Activated T-cell treated with anti-CD3 and anti-CD28 coated beads, Interleukin-2, amount 50 U/mL, for 4 hours (primary cell): ENCODE measurements at regions not wholly inside any gene's neighbourhood (a gene's known extent, or its start where the extent isn't known, plus 50 kb on each side); places are given as distances from the start of the nearest gene placed in this dataset.
"Not testable (repeated sequence)": the region's sequence is repeated elsewhere in the genome, so short reads cannot be mapped to it uniquely, and the experiment has no call there.

Experiments
- ATAC-seq, 2 donors: fragments of 200-7000 bp; cut with Tn5 transposase; one replicate each; pipeline ENCODE4 v1.10.0; 2021
- DNase-seq: peaks from one replicate; pipeline ENCODE4 v3.0.0-alpha.2; 2020
- H3K27me3 Mint-ChIP-seq: one replicate; pipeline ENCODE4 v1.8.0; 2021; ENCODE audit warnings: low read depth, mixed read lengths
- H3K36me3 Mint-ChIP-seq: one replicate; pipeline ENCODE4 v1.8.0; 2022; ENCODE audit warnings: mixed read lengths; ENCODE audit not compliant: insufficient read depth
- H3K4me1 Mint-ChIP-seq: one replicate; pipeline ENCODE4 v1.8.0; 2021; ENCODE audit warnings: low read depth, mixed read lengths
- H3K4me3 Mint-ChIP-seq: one replicate; pipeline ENCODE4 v1.8.0; 2021; ENCODE audit warnings: mild to moderate bottlenecking, moderate library complexity, mixed read lengths
- H3K9me3 Mint-ChIP-seq: one replicate; pipeline ENCODE4 v1.8.0; 2021; ENCODE audit warnings: mixed read lengths

GRCh38 chr18:62458868-62459716 lies 63.7 kb upstream of the ZCCHC2 start:
- Mint-ChIP-seq H3K36me3 (no peaks in the 10 kb centered on the region), H3K9me3 (no peaks in the 10 kb centered on the region), H3K4me1 (no peaks in the 10 kb centered on the region), H3K4me3 (no peak overlapping the region), H3K27me3 (peaks cover 10% of the 10 kb centered on the region)
- DNase-seq, result no peak
- no peak for ATAC-seq

DNA sequence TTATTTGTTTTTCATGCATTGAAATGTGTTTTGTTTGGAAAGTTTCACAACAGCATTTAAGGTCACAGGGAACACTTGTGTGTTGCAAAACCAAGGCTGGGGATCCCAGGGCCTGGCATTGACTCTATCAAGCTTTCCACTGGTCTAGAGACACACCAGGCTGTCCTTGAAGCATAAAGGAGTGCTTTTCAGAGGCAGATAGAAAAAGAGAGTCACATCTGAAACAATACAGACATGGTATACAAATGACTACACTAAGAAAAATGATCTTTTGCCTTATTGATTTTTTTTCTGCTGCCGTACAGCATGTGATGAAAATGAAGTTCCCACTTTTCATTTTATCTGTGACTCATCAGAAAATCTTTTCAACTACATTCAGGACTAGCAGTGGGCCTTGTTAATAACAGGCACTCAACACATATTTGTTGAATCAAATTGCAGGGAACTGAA lies 61.9 kb upstream of the ZCCHC2 start:
- no peaks in the 10 kb centered on the region for H3K27me3 Mint-ChIP-seq
- ATAC-seq (no peak), DNase-seq (no peak)
- H3K4me1 Mint-ChIP-seq, result no peaks in the 10 kb centered on the region
- H3K9me3 Mint-ChIP-seq, result no peaks in the 10 kb centered on the region
- no peak overlapping the region for H3K4me3 Mint-ChIP-seq
- no peaks in the 10 kb centered on the region for H3K36me3 Mint-ChIP-seq

- no peaks in the 10 kb centered on the region for H3K4me1 Mint-ChIP-seq
- H3K27me3 Mint-ChIP-seq, result no peaks in the 10 kb centered on the region
- no peaks in the 10 kb centered on the region for H3K36me3 Mint-ChIP-seq
- DNase-seq, result no peak
- no peak overlapping the region for H3K4me3 Mint-ChIP-seq
- no peaks in the 10 kb centered on the region for H3K9me3 Mint-ChIP-seq
- ATAC-seq, result no peak
Observed at GRCh38 chr18:62461591-62461990, 61.2 kb upstream of the ZCCHC2 start.

- ATAC-seq (no peak), DNase-seq (no peak)
- Mint-ChIP-seq H3K4me3 (no peak overlapping the region), H3K9me3 (peaks cover 5% of the 10 kb centered on the region), H3K36me3 (no peaks in the 10 kb centered on the region), H3K4me1 (no peaks in the 10 kb centered on the region), H3K27me3 (peaks cover under 1% of the 10 kb centered on the region)
Observed at GRCh38 chr18:62464266-62464665, 58.6 kb upstream of the ZCCHC2 start.

- H3K27me3 Mint-ChIP-seq, result peaks cover 14% of the 10 kb centered on the region
- not testable (repeated sequence) for H3K4me1 Mint-ChIP-seq, ATAC-seq, H3K36me3 Mint-ChIP-seq, DNase-seq, H3K4me3 Mint-ChIP-seq
- peaks cover 28% of the 10 kb centered on the region for H3K9me3 Mint-ChIP-seq
Observed at GRCh38 chr18:62469131-62469530, 53.7 kb upstream of the ZCCHC2 start.
